ENCODE measurements at regions not wholly inside any gene's neighbourhood (a gene's known extent, or its start where the extent isn't known, plus 50 kb on each side); places are given as distances from the start of the nearest gene placed in this dataset.

DNA sequence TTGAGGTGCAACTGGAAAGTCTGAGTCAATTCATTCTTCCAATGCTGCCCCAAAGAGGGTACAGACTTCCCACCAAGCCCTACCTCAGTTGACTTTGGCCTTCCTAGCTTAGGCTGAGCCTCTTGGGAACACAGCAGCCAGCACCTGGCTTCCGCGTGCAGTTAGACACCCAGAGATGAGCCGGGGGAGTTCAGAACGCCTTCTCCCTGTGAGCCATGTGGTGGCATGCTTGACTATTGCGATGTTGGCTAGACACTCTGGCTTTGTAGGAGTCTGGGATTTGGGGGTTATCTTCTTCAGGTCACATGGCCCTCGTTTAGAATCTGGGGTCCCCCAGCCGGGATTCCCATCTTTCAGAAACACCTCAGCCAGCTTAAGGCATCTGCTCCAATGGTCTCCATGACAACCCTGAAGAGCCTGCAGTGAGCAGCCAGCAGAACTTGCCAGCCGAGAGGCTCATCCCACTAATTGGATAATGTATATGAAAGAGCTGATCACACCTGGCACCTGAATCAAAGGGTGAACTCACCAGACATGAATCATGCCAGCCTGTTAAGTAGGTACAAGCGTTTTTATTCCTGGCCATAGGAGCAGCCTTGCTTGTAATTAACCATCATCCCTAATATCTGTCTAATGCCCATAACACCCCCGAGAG is 167.5 kb downstream of the SYK start:
- no peak for DNase-seq (ENCODE audit: low read depth)
- TF ChIP-seq, protein P1, sequence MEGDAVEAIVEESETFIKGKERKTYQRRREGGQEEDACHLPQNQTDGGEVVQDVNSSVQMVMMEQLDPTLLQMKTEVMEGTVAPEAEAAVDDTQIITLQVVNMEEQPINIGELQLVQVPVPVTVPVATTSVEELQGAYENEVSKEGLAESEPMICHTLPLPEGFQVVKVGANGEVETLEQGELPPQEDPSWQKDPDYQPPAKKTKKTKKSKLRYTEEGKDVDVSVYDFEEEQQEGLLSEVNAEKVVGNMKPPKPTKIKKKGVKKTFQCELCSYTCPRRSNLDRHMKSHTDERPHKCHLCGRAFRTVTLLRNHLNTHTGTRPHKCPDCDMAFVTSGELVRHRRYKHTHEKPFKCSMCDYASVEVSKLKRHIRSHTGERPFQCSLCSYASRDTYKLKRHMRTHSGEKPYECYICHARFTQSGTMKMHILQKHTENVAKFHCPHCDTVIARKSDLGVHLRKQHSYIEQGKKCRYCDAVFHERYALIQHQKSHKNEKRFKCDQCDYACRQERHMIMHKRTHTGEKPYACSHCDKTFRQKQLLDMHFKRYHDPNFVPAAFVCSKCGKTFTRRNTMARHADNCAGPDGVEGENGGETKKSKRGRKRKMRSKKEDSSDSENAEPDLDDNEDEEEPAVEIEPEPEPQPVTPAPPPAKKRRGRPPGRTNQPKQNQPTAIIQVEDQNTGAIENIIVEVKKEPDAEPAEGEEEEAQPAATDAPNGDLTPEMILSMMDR (conservative IDR thresholded peaks at IDR 0.05; ENCODE audit: low read length): no peak
- no peak overlapping the region for H3K4me3 ChIP-seq (ENCODE audit: low read length)

GRCh38 chr9:90970608-90971007 is 169.0 kb downstream of the SYK start:
- TF ChIP-seq, protein P1 (conservative IDR thresholded peaks at IDR 0.05; ENCODE audit: low read length): no peak
- peak; percentile 28 for DNase-seq (ENCODE audit: low read depth)
- no peak overlapping the region for H3K4me3 ChIP-seq (ENCODE audit: low read length)

DNA sequence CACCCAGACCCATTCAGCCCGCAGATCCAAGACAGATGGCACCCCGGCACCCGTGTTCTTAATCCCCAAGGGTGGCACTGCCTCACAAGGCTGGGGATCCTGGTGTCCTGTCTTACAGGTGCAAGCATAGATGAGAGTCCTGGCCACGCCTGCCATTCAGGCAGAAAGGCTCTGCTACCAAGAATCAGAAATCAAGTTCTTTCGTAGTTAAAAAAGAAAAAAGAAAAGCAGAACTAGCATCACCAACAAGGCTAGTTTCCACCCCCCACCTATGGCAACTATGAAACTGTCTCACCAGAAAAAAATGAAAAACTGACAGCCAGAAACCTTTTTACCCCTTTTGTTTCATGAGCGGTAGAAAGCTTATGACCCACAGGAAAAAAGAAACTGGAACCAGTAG is 170.4 kb downstream of the SYK start:
- TF ChIP-seq, protein P1 (conservative IDR thresholded peaks at IDR 0.05; ENCODE audit: low read length): no peak
- no peak for DNase-seq (ENCODE audit: low read depth)
- H3K4me3 ChIP-seq (ENCODE audit: low read length): no peak overlapping the region

DNA sequence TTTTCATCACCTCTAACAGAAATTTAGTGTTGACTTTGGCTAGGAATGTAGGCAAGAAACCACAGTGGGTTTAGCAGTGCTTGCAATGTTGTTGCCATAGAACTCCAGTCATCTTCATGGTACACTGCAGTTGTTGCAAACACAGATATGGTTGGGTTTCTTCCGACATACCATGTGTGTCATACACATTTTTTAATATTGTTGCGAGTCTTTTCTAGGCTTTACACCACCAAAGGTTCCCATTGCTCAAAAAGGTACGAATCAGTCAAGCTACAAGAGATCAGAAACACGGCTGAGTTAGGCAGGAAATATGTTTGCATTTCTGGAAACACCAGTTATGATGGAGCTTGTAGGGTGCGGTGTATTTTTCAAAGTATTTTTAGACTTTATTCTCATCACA is 172.4 kb downstream of the SYK start:
- DNase-seq (ENCODE audit: low read depth): peak; percentile 30
- H3K4me3 ChIP-seq (ENCODE audit: low read length): no peak overlapping the region
- TF ChIP-seq, protein P1 (conservative IDR thresholded peaks at IDR 0.05; ENCODE audit: low read length): no peak

DNA sequence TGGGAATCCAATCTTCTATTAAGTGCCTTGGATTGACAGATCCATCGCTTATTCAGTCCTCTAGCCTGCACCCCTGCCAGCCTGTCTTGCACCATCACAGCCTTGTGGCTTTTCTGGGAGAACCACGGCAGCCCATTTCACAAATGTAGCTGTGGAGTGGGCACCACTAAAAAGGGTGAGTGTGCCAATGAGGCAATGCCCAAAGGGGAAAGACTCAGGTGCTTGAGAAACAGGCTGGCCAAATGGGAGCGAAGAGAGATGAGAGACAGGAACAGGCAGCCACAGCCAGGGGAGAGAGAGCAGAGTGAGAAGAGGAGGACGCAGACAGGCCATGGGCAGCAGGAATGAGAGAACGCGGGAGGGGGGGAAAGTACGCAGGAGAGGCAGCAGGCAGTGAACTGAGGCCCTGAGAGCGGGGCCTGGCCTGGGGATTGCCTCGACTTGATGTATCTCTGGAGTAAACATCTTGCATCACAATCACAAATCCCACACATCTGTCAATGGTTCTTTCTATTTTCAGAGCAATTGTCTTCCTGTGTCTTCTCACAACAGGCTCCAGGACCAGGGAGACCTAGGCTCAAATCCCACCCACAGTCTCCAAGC is 173.1 kb downstream of the SYK start:
- TF ChIP-seq, protein P1 (conservative IDR thresholded peaks at IDR 0.05; ENCODE audit: low read length): no peak
- H3K4me3 ChIP-seq (ENCODE audit: low read length): no peak overlapping the region
- no peak for DNase-seq (ENCODE audit: low read depth)

DNA sequence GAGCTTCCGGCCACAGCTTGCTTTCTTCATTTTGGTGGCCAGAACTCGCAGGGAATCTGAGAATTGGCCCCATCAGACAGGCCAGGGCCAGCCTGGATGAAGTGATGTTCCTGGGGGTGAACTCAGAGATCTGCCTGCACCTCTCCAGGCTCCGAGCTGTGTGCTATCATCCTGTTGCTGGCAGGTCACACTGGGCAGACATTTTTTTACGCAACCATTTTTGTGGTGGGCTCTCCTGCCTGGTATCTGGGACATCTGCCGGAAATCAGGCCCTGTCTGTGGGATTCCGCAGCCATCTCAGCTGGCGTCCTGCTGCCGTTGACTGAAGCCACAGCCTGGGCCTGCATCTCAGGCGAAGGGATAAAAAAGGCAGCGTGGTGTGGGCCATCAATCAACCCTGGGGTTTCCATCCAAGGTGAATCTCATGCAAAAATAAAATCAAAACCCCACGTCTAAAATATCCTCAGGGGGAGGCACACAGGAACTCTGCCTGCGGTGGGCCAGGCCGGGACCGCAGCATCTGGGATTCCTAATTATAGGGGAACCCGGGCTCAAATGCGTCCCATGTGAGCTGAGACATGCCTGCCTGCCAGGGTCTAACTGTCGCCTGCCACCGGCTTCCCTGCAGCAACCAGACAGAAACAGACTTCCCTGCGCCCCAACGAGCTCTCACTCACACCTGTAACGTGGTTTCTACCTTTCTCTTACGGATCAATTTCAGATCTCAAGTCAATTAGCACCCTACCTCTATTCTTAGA is 174.3 kb downstream of the SYK start:
- H3K4me3 ChIP-seq (ENCODE audit: low read length): no peak overlapping the region
- DNase-seq (ENCODE audit: low read depth): peak; percentile 35

More for the DNA sequence above, 174.3 kb downstream of the SYK start:
- TF ChIP-seq, protein P1 (conservative IDR thresholded peaks at IDR 0.05; ENCODE audit: low read length): no peak
